ENCODE measurements at regions not wholly inside any gene's neighbourhood (a gene's known extent, or its start where the extent isn't known, plus 50 kb on each side); places are given as distances from the start of the nearest gene placed in this dataset.

- TF ChIP-seq CTCF (conservative IDR thresholded peaks at IDR 0.05; ENCODE audit: low read length) (no peak), EZH2phosphoT487 (IDR thresholded peaks at IDR 0.05; ENCODE audit: borderline replicate concordance, low read depth, low read length) (no peak)
Observed at GRCh38 chr4:35175894-35176293, 1068.4 kb downstream of the ARAP2 start.
